A549 (cell line): ENCODE measurements at regions not wholly inside any gene's neighbourhood (a gene's known extent, or its start where the extent isn't known, plus 50 kb on each side); places are given as distances from the start of the nearest gene placed in this dataset.
"Not testable (repeated sequence)": the region's sequence is repeated elsewhere in the genome, so short reads cannot be mapped to it uniquely, and the experiment has no call there.

Experiments
- CBX8 ChIP-seq: fragments of 200-600 bp; sonication (generic); IDR thresholded peaks from 2 replicates; pipeline ENCODE4 v1.6.1; 2016
- CEBPB ChIP-seq, 2 experiments: fragments of >200 bp in 1 of 2; sonication (Bioruptor Twin) in 1 of 2; formaldehyde crosslinking in 1 of 2; IDR thresholded peaks; 2 replicates each; pipeline ENCODE4 v1.6.1; 2012 to 2016
- CHD4 ChIP-seq: fragments of 200-600 bp; sonication (generic); IDR thresholded peaks from 2 replicates; pipeline ENCODE4 v1.6.1; 2016; ENCODE audit warnings: antibody characterized with exemption, mild to moderate bottlenecking, borderline replicate concordance
- EP300 ChIP-seq, 2 experiments: fragments of >200 bp; sonication (Bioruptor Twin); formaldehyde crosslinking; IDR thresholded peaks; 2 replicates in 1 of 2; 3 replicates in 1 of 2; pipeline ENCODE4 v1.6.1; 2016 to 2017
- MYC ChIP-seq: IDR thresholded peaks from 2 replicates; pipeline ENCODE4 v1.6.1; 2012; ENCODE audit warnings: mild to moderate bottlenecking, inconsistent platforms, low read length, improper control_type of control experiment, borderline replicate concordance
- POLR2A ChIP-seq: IDR thresholded peaks from 2 replicates; pipeline ENCODE4 v1.6.1; 2012; ENCODE audit warnings: mild to moderate bottlenecking, low read length
- RAD21 ChIP-seq, 2 experiments: fragments of >200 bp in 1 of 2; sonication (Bioruptor Twin) in 1 of 2; formaldehyde crosslinking in 1 of 2; IDR thresholded peaks in 1 of 2; conservative IDR thresholded peaks in 1 of 2; 2 replicates in 1 of 2; 3 replicates in 1 of 2; pipeline ENCODE4 v1.6.1; 2012 to 2018; ENCODE audit warnings: inconsistent platforms in 1 of 2
- ZC3H11A ChIP-seq: fragments of 450-650 bp; IDR thresholded peaks from 2 replicates; pipeline ENCODE4 v1.6.1; 2014; ENCODE audit warnings: antibody characterized with exemption, mild to moderate bottlenecking
- TF ChIP-seq, protein P1 (sequence below): fragments of >200 bp; sonication (Bioruptor Twin); formaldehyde crosslinking; IDR thresholded peaks from 3 replicates; pipeline ENCODE4 v1.5.1; 2016
- TF ChIP-seq, protein P2 (sequence below): IDR thresholded peaks from 2 replicates; pipeline ENCODE4 v1.6.1; 2012; ENCODE audit warnings: low read depth, borderline replicate concordance
- TF ChIP-seq, protein P3 (sequence below): fragments of >200 bp; sonication (Bioruptor Twin); formaldehyde crosslinking; IDR thresholded peaks from 3 replicates; pipeline ENCODE4 v1.6.1; 2016
- TF ChIP-seq, protein P4 (sequence below): fragments of 200-600 bp; sonication (generic); IDR thresholded peaks from 2 replicates; pipeline ENCODE4 v1.6.1; 2016; ENCODE audit warnings: antibody characterized with exemption, mild to moderate bottlenecking, moderate library complexity

DNA sequence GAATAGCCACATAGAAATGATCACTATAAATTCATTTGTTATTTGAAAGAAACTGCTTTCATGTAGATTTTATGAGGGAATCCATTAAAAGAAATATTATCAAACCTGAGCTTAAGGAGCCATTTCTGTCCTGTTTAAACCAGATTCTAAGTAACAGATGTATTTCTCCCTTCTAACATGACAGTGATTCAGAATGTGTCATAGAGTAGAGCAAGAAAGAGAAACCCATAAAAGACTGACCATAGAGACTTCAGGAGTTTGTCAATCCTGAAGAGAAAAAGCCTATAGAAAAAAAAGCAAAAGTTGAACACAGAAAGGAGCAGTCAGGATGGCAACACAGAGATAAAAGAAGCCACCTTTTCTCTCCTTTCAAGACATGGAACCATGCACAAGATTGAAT is 390.6 kb downstream of the PRIM2 start:
- not testable (repeated sequence) for TF ChIP-seq CHD4; POLR2A; ZC3H11A; CBX8; RAD21 (conservative IDR thresholded peaks at IDR 0.05 in 1 of 2, IDR thresholded peaks at IDR 0.05 in 1 of 2); CEBPB (IDR thresholded peaks at IDR 0.05); EP300 (IDR thresholded peaks at IDR 0.05); MYC
- TF ChIP-seq, protein P1, sequence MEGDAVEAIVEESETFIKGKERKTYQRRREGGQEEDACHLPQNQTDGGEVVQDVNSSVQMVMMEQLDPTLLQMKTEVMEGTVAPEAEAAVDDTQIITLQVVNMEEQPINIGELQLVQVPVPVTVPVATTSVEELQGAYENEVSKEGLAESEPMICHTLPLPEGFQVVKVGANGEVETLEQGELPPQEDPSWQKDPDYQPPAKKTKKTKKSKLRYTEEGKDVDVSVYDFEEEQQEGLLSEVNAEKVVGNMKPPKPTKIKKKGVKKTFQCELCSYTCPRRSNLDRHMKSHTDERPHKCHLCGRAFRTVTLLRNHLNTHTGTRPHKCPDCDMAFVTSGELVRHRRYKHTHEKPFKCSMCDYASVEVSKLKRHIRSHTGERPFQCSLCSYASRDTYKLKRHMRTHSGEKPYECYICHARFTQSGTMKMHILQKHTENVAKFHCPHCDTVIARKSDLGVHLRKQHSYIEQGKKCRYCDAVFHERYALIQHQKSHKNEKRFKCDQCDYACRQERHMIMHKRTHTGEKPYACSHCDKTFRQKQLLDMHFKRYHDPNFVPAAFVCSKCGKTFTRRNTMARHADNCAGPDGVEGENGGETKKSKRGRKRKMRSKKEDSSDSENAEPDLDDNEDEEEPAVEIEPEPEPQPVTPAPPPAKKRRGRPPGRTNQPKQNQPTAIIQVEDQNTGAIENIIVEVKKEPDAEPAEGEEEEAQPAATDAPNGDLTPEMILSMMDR, result not testable (repeated sequence)
- TF ChIP-seq, protein P2, sequence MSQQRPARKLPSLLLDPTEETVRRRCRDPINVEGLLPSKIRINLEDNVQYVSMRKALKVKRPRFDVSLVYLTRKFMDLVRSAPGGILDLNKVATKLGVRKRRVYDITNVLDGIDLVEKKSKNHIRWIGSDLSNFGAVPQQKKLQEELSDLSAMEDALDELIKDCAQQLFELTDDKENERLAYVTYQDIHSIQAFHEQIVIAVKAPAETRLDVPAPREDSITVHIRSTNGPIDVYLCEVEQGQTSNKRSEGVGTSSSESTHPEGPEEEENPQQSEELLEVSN, result not testable (repeated sequence)
- TF ChIP-seq, protein P3, sequence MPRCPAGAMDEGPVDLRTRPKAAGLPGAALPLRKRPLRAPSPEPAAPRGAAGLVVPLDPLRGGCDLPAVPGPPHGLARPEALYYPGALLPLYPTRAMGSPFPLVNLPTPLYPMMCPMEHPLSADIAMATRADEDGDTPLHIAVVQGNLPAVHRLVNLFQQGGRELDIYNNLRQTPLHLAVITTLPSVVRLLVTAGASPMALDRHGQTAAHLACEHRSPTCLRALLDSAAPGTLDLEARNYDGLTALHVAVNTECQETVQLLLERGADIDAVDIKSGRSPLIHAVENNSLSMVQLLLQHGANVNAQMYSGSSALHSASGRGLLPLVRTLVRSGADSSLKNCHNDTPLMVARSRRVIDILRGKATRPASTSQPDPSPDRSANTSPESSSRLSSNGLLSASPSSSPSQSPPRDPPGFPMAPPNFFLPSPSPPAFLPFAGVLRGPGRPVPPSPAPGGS, result not testable (repeated sequence)
- TF ChIP-seq, protein P4, sequence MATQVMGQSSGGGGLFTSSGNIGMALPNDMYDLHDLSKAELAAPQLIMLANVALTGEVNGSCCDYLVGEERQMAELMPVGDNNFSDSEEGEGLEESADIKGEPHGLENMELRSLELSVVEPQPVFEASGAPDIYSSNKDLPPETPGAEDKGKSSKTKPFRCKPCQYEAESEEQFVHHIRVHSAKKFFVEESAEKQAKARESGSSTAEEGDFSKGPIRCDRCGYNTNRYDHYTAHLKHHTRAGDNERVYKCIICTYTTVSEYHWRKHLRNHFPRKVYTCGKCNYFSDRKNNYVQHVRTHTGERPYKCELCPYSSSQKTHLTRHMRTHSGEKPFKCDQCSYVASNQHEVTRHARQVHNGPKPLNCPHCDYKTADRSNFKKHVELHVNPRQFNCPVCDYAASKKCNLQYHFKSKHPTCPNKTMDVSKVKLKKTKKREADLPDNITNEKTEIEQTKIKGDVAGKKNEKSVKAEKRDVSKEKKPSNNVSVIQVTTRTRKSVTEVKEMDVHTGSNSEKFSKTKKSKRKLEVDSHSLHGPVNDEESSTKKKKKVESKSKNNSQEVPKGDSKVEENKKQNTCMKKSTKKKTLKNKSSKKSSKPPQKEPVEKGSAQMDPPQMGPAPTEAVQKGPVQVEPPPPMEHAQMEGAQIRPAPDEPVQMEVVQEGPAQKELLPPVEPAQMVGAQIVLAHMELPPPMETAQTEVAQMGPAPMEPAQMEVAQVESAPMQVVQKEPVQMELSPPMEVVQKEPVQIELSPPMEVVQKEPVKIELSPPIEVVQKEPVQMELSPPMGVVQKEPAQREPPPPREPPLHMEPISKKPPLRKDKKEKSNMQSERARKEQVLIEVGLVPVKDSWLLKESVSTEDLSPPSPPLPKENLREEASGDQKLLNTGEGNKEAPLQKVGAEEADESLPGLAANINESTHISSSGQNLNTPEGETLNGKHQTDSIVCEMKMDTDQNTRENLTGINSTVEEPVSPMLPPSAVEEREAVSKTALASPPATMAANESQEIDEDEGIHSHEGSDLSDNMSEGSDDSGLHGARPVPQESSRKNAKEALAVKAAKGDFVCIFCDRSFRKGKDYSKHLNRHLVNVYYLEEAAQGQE, result not testable (repeated sequence)
